IPS-NIHi11 (cell line): ENCODE measurements at regions not wholly inside any gene's neighbourhood (a gene's known extent, or its start where the extent isn't known, plus 50 kb on each side); places are given as distances from the start of the nearest gene placed in this dataset.
"Not testable (repeated sequence)": the region's sequence is repeated elsewhere in the genome, so short reads cannot be mapped to it uniquely, and the experiment has no call there.

Source experiments
- DNase-seq: peaks from one replicate; pipeline ENCODE4 v3.0.0; 2012; ENCODE audit warnings: mixed read lengths, low spot score

DNA sequence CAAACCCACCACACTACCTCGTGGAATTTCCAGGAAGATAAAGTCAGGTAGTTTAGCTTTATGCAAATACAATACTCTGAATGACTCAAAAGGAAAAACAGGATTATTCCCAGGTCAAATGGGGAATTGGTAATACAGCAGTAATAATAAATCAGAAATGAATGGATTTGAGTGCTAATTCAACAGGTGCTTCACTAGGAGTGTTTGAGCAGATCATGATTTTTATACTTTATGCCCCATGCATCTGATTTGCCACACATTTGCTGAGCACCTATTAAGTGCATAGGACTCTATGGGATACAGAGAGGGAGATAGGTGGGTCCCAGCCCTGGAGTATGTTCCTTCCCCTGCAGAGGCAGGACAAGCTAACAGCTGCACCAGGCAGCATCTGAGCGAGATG, 381.4 kb upstream of the PODXL start:
- no peak for DNase-seq

- DNase-seq = no peak
Measured at GRCh38 chr7:131935180-131935579, 378.8 kb upstream of the PODXL start.

GRCh38 chr7:131934452-131934851, 378.0 kb upstream of the PODXL start:
- no peak for DNase-seq

- DNase-seq = no peak
Measured at GRCh38 chr7:131933751-131934289, 377.4 kb upstream of the PODXL start.

DNA sequence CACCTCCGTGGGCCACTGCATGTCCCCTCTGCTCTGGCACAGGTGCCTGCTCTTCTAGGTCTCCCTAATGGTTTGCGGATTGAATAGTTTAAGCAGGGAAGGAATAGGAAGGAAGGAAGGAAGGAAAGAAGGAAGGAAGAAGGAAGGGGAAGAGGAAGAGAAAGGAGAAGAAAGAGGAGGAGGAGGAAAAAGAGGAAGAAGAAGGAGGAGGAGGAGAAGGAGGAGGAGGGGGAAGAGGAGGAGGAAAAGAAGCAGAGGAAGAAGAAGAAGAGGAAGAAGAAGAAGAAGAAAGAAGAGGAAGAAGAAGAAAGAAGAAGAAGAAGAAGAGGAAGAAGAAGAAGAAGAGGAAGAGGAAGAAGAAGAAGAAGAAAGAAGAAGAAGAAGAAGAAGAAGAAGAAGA, 376.8 kb upstream of the PODXL start:
- not testable (repeated sequence) for DNase-seq

- no peak for DNase-seq
Measured at GRCh38 chr7:131932271-131932670, 375.8 kb upstream of the PODXL start.

- DNase-seq = no peak
Measured at GRCh38 chr7:131931370-131931769, 374.9 kb upstream of the PODXL start.

- DNase-seq = no peak
Measured at GRCh38 chr7:131929632-131930031, 373.2 kb upstream of the PODXL start.

DNA sequence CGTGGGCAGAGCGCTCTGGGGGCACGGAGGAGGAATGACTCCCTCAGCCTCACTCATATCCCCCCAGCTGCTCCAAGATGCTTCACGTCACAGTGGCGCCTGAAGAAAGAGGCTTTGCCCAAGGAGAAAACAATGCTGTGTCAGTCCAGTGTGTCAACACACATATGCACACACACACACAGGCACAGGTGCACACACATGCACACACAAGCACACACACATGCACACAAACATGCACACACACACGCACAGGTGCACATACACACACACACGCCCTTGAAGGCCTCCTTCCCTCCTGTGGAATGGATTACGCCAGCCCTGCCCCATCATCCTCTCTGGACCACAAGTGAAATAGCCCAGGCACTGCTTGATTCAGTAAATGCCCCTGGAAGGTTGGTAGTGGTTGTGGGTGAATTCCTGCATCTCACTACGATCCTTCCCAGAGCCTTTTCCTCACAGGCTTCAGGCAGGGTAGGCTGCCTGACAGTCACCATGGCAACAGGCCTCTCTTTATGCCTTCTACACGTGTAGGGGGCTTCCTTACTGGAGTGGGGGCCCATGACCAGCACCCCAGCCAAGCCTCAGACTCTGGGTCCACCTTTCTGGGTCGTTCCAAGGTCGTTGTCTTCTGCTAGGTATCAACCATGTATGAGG, 371.5 kb upstream of the PODXL start:
- no peak for DNase-seq

DNA sequence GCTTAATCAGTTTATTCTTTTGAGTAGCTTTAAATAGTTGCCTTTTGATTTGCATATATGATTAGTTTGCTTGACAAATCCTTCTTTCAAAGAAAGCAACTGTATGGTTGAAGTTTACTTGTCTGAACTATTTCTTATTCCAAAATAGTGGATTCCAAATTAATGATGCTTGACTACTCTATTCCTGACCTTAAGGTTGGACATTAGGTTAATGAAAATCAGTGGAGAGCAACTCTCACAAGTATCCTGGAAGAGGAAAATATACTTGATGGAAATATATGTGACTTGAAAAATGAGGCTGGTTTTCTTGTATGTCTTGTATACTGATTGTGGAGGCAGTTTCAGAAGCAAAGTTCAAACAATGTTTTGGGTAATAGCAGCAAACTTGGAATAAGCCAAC, 369.2 kb upstream of the PODXL start:
- no peak for DNase-seq

DNA sequence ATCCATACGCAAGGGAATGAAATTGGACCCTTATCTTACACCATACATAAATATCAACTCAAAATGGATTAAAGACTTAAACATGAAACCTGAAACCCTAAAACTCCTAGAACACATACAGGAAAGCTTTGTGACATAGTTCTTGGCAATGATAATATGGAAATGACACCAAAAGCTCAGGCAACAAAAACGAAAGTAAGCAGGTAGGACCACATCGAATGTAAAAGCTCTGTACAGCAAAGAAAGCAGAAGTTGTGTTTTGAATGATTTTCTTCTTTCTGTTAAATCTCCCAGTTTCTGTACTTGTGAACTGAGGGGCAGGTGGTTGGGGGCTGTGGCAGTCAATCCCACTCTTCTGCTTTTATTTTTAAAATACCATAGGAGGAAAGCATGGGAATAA, 368.4 kb upstream of the PODXL start:
- no peak for DNase-seq

DNA sequence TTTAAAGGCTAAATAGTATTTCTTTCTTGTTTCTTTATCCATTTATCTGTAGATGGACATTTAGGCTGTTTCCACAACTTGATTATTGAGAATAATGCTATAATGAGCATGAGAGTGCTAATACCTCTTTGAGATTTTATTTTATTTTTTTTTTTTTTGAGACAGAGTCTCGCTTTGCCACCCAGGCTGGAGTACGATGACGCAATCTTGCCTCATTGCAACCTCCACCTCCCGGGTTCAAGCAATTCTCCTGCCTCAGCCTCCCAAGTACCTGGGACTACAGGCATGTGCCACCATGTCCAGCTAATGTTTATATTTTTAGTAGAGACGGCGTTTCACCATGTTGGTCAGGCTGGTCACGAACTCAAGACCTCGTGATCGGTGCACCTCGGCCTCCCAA, 366.5 kb upstream of the PODXL start:
- DNase-seq = not testable (repeated sequence)

DNA sequence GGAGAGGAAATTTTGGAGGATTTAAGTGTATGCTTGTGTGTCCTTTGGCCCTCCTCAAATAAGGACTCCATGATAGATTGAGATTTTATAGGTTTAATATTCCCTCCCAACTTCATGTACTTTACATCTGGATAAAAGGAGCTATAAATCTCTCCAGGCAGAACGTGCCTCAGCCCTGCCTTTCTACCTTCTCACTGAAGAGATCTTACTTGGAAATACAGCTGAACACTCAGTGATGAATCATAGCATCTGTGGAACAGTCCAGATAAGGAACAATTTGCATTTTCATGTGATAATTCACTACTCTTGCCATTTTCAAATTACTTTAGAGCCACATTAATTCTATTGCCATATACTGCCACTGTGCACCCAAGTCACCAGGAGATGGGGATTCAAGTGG, 364.6 kb upstream of the PODXL start:
- no peak for DNase-seq

DNA sequence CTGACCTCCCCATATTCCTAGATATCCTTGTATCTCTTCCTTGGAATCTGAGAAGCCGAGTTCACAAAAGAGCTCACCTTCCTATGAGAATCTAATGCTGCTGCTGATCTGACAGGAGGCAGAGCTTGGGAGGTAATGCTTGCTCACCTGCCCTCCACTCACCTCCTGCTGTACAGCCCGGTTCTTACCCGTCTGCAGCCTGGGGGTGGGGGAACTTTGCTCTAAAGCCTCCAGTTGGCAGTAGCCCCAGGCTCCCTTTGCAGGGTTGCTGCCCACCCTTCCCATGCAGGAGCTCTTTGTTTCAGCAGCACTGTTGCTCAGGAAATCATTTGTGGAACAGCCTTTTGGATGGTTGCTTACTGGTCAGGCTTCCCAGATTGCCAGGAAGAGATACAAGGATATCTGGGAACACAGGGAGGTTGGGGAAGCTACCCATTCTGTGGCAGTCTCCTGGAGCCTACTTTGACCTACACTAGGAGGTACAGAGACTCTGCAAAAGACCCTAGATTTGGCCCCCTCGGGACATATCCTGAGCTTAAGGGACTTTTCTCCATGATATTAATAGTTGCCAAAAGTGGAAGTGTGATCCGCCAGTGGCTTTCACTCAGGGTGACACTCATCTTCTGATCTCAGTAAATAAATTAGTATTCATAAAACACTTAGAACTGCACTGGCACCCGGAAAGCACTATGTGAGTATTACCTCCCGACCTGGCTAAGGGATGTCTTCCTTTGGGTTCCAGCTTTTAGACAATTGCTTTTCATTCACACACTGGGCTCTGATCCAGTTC, 363.7 kb upstream of the PODXL start:
- no peak for DNase-seq

DNA sequence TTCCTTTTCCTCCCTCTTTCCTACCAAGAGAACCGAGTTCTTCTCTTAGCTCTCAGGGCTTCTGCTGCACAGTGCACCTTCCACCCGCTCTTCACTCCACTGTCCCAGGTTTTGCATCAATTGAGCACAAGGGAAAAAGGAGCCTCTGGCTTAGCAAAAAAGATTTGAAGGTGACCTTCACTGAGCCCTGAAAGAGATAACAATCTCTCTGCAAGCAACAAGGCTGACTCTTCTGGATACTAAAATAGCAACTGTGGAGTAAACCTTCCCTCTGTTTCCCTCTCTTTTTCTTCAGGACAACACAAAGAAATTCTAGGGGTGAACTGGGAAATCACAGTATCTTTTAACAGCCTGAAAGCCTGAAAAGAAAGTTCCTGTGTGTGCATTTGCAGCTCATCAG, 354.7 kb upstream of the PODXL start:
- no peak for DNase-seq

GRCh38 chr7:131909151-131909768, 352.8 kb upstream of the PODXL start:
- DNase-seq = no peak

DNA sequence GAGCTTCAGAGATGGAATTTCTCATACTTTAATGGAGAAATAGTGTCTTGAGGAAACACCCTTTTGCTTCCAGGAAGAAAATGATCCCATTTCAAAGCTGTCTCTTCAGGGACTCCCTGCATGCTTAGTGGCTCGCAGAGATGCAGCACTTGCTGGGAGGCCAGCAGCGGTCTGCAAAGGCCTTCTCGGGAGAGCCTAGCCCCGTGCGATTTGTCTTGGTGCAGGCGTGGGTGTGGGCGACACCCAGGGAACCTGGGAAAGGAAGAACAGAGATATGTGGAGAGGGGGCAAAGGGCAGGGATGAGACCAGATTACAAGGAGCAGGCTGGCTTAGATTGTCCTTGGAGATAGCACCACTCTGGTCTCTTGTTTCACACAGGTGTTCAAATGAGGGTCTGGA, 352.3 kb upstream of the PODXL start:
- DNase-seq = no peak

- no peak for DNase-seq
Measured at GRCh38 chr7:131905471-131905973, 349.1 kb upstream of the PODXL start.

DNA sequence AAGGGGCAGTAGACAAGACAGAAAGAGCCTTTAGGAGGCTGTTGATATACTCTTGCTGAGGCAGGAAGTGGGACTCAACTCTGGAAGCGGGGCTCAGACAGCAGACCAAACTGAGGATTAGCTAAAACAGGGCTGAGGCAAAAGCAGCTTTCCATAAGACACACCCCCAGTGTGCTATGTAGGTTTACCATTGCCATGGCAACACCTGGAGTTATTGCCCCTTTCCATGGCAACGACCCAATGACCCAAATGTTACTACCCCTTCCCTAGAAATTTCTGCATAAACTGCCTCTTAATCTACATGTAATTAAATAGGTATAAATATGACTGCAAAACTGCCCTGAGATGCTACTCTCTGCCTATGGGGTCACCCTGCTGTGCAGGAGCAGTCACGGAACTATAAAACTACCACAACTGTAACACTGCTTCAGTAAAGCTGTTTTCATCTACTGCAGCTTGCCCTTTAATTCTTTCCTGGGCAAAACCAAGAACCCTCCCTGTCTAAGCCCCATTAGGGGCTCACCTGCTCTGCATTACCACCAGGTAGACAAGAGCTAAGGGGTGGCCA, 348.4 kb upstream of the PODXL start:
- no peak for DNase-seq

- no peak for DNase-seq
Measured at GRCh38 chr7:131903315-131903714, 346.9 kb upstream of the PODXL start.

GRCh38 chr7:131900785-131901287, 344.4 kb upstream of the PODXL start:
- no peak for DNase-seq

- DNase-seq = no peak
Measured at GRCh38 chr7:131899271-131900030, 343.0 kb upstream of the PODXL start.
